Mucosa of descending colon (tissue), 3 donors: ENCODE measurements at regions not wholly inside any gene's neighbourhood (a gene's known extent, or its start where the extent isn't known, plus 50 kb on each side); places are given as distances from the start of the nearest gene placed in this dataset.

ENCODE experiments used
- ATAC-seq: fragments of 200-7000 bp; cut with Tn5 transposase; one replicate; pipeline ENCODE4 v1.9.1; 2020; ENCODE audit warnings: mild to moderate bottlenecking, moderate library complexity
- DNase-seq, 3 donors: peaks; one replicate each; pipeline ENCODE4 v3.0.0-alpha.2; 2020
- H3K36me3 ChIP-seq: fragments of 200-600 bp; one replicate; pipeline ENCODE4 v1.8.0; 2021; ENCODE audit warnings: low read depth, mild to moderate bottlenecking
- H3K4me1 ChIP-seq: fragments of 200-600 bp; one replicate; pipeline ENCODE4 v1.8.0; 2021; ENCODE audit warnings: low read depth, mild to moderate bottlenecking
- H3K4me3 ChIP-seq: fragments of 200-600 bp; one replicate; pipeline ENCODE4 v1.8.0; 2021; ENCODE audit warnings: mild to moderate bottlenecking
- H3K9me3 ChIP-seq: fragments of 200-600 bp; one replicate; pipeline ENCODE4 v1.8.0; 2021; ENCODE audit warnings: mild to moderate bottlenecking
- intact Hi-C, 2 donors: fragments of 100-400 bp; cut with DNase I in 1 of 2; cut with micrococcal nuclease in 1 of 2; formaldehyde crosslinking; loops; one replicate each; pipeline versions ENCODE4 v1.11.0 to v1.11.1; 2022; cut with DNase I, micrococcal nuclease
- TF ChIP-seq, protein P1 (sequence below): fragments of 200-600 bp; IDR thresholded peaks from one replicate; pipeline ENCODE4 v1.8.0; 2022; ENCODE audit warnings: antibody characterized with exemption, mild to moderate bottlenecking
- donor health status: DM: no; HTN: no; CAD: no; lungs with moderate emphysema.
- donor health status: DM: no; HTN: no; CAD: no.
- donor health status: DM: no; HTN: yes; CAD: no.

DNA sequence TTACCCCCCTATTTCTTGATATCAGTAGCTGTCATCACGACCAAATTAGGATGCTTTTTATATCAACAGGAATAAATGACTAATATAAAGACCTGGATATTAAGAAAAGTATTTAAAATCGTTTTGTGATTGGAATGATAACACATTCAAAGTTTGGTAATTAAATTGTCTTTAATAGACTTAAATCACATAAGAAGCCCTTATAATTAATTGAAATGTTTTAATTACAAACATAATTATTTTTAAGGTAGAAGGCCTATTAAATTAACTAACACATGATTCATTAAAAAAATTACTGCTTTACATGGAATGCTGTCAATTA lies 412.4 kb downstream of the FUT8 start:
- intact Hi-C loops, result loop anchor here (5.0 to 10.0 kb wide), 3 partner anchors 408 to 660 kb away; partner anchors contain the start of gene FUT8 (in 1 of the 2)
- ATAC-seq (no peak), DNase-seq (no peak)
- no peaks in the 10 kb centered on the region for H3K4me1 ChIP-seq
- H3K36me3 ChIP-seq, result no peaks in the 10 kb centered on the region
- TF ChIP-seq, protein P1, sequence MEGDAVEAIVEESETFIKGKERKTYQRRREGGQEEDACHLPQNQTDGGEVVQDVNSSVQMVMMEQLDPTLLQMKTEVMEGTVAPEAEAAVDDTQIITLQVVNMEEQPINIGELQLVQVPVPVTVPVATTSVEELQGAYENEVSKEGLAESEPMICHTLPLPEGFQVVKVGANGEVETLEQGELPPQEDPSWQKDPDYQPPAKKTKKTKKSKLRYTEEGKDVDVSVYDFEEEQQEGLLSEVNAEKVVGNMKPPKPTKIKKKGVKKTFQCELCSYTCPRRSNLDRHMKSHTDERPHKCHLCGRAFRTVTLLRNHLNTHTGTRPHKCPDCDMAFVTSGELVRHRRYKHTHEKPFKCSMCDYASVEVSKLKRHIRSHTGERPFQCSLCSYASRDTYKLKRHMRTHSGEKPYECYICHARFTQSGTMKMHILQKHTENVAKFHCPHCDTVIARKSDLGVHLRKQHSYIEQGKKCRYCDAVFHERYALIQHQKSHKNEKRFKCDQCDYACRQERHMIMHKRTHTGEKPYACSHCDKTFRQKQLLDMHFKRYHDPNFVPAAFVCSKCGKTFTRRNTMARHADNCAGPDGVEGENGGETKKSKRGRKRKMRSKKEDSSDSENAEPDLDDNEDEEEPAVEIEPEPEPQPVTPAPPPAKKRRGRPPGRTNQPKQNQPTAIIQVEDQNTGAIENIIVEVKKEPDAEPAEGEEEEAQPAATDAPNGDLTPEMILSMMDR, result no peak
- no peaks in the 10 kb centered on the region for H3K9me3 ChIP-seq
- no peak overlapping the region for H3K4me3 ChIP-seq

DNA sequence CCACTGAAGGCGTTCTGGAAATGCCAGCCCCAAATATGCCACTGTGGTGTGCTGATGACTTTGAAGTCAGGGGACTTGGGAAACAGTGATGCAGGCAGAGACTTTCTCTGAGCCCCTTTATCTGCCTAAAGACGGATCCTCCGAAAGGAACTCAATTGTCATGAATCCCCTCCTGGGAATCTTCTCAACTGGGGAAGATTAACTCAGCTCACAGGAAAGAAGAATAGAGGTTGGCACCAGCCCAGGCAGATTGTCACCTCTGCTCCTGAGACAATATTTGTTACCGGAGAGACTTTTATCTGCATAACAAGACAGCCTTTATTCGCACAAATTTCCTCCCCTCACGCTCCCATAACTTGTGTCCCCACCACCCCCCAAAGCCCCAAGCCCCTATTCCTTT lies 414.4 kb downstream of the FUT8 start:
- intact Hi-C loops, result loop anchor here in 1 of 2 donors (10.0 kb wide), 2 partner anchors 412 to 662 kb away; partner anchors contain the start of gene FUT8
- H3K9me3 ChIP-seq, result no peaks in the 10 kb centered on the region
- DNase-seq, result no peak
- TF ChIP-seq, protein P1, result no peak
- no peaks in the 10 kb centered on the region for H3K36me3 ChIP-seq
- H3K4me1 ChIP-seq, result no peaks in the 10 kb centered on the region
- ATAC-seq, result no peak
- H3K4me3 ChIP-seq, result no peak overlapping the region

DNA sequence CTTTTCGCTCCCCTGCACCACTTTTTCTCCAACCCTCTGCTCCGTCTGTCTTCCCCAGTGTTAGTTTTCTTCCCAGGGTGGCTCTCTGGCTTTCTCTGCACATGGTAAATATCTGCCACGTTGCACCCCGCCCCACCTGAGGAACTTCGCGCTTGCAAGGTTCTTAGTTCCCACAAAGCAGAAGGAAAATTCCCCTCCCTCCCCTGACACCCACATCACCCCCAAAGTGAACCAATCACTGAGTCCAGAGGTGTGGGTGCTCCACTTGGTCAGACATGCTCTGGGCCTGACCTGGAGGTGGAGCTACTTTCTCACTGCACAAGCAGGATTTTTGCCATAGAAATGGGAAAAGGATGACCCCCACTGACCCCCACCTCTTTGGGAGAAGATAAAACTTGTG lies 415.0 kb downstream of the FUT8 start:
- intact Hi-C loops, result loop anchor here in 1 of 2 donors (10.0 kb wide), 2 partner anchors 413 to 663 kb away; partner anchors contain the start of gene FUT8
- ATAC-seq, result no peak

DNA sequence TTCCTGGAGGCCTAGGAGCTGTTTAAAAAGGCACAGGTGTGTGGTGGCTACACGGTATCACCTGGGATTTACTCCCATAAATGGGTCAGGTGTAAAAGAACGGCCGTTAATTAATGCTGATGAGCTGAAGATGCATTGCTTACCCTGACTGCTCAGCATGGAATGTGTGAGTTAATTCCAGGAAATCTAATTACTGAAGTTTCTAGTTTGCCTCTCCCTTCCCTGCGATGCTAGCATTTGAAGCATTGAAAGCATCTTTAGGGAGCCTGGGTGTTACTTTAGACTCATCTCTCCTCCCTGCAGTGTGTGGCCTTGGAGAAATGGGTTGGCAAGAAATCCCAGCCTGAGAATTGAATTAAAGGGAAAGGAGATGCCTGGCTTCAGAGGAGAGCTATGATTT lies 415.9 kb downstream of the FUT8 start:
- TF ChIP-seq, protein P1, result no peak
- no peaks in the 10 kb centered on the region for H3K36me3 ChIP-seq
- no peaks in the 10 kb centered on the region for H3K4me1 ChIP-seq
- intact Hi-C loops, result loop anchor here in 1 of 2 donors (10.0 kb wide), 2 partner anchors 414 to 664 kb away; partner anchors contain the start of gene FUT8
- no peak for DNase-seq
- H3K4me3 ChIP-seq, result no peak overlapping the region
- no peak for ATAC-seq
- no peaks in the 10 kb centered on the region for H3K9me3 ChIP-seq

More for the DNA sequence above, 415.0 kb downstream of the FUT8 start:
- Histone ChIP-seq H3K9me3 (no peaks in the 10 kb centered on the region), H3K4me1 (no peaks in the 10 kb centered on the region), H3K4me3 (no peak overlapping the region), H3K36me3 (no peaks in the 10 kb centered on the region)
- TF ChIP-seq, protein P1, result no peak
- no peak for DNase-seq

DNA sequence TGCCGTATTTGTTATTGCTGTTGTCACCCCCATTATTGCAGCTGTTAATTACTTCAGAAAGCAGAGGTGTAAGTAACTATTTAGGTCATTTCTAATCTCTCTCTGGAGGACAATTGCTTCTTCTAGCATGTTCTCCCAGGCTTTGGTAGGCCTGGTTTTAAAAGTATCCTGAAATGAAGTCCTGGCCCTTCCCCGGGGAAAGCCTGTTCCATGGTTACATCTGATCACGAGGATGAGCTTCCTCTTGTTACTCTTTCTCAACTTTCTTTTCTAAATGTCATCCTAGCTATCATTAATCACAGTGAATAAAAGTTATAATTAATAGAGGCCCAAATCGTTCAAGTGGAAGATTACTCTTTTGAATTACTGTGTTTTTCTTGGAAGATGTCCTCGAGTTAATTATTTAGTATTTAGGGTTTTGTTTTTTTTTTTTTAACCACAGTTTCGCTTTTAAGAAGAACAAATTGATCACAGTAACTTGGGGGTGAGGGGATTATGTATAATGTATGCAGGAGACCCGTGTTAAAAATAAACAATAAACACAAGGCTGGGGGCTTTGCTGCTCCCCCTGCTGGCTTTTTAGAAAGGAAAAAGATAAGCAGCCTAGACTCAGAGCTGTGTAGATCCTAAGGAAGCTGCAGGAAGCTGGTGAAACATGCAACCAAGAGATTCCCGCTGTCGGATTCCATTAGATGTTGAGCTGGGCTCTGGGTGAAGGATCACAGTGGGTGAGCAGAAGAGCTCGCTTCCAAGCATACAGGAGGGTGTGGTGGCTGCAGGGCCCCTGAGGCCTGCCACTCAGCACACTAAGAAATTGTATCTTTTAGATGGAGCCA lies 420.1 kb downstream of the FUT8 start:
- Histone ChIP-seq H3K36me3 (no peaks in the 10 kb centered on the region), H3K4me3 (no peak overlapping the region), H3K4me1 (no peaks in the 10 kb centered on the region), H3K9me3 (no peaks in the 10 kb centered on the region)
- DNase-seq, result no peak
- TF ChIP-seq, protein P1, result no peak
- ATAC-seq, result no peak
- intact Hi-C loops, result no loop called here
